Neural crest cell (in vitro differentiated cells): ENCODE measurements at regions not wholly inside any gene's neighbourhood (a gene's known extent, or its start where the extent isn't known, plus 50 kb on each side); places are given as distances from the start of the nearest gene placed in this dataset.
A peak's percentile ranks its signal among the peaks of the same experiment; 100 is the strongest.

Experiments
- DNase-seq: peaks from one replicate; pipeline ENCODE4 v3.0.0; 2021; ENCODE audit warnings: low read depth, mixed read lengths, low spot score
- H3K27ac Mint-ChIP-seq: one replicate; pipeline ENCODE4 v1.8.0; 2021; ENCODE audit warnings: mild to moderate bottlenecking, mixed read lengths; ENCODE audit not compliant: unreplicated experiment
- H3K27me3 Mint-ChIP-seq: 2 replicates; pipeline ENCODE4 v1.8.0; 2021; ENCODE audit warnings: low read depth, mild to moderate bottlenecking, mixed read lengths
- H3K36me3 Mint-ChIP-seq: 2 replicates; pipeline ENCODE4 v1.8.0; 2021; ENCODE audit warnings: low read depth, mild to moderate bottlenecking, mixed read lengths
- H3K4me1 Mint-ChIP-seq: 2 replicates; pipeline ENCODE4 v1.8.0; 2021; ENCODE audit warnings: mixed read lengths
- H3K4me3 Mint-ChIP-seq: one replicate; pipeline ENCODE4 v1.8.0; 2021; ENCODE audit warnings: mild to moderate bottlenecking, mixed read lengths
- H3K9me3 Mint-ChIP-seq: 2 replicates; pipeline ENCODE4 v1.8.0; 2021; ENCODE audit warnings: mixed read lengths
- CTCF ChIP-seq: fragments of 200-600 bp; sonication (generic); conservative IDR thresholded peaks from 2 replicates; pipeline ENCODE4 v1.5.0; 2021; ENCODE audit warnings: antibody characterized with exemption, mild to moderate bottlenecking

- no peaks in the 10 kb centered on the region for H3K27me3 Mint-ChIP-seq
- H3K27ac Mint-ChIP-seq: no peak overlapping the region
- no peak for TF ChIP-seq CTCF
- H3K4me1 Mint-ChIP-seq: peaks cover 28% of the 10 kb centered on the region
- H3K4me3 Mint-ChIP-seq: no peak overlapping the region
- H3K36me3 Mint-ChIP-seq: peaks cover 5% of the 10 kb centered on the region
- DNase-seq: no peak
- H3K9me3 Mint-ChIP-seq: peaks cover 3% of the 10 kb centered on the region
These were observed 88.5 kb upstream of the SOD1 start for GRCh38 chr21:31570824-31571566.

GRCh38 chr21:31566611-31567010, 92.9 kb upstream of the SOD1 start:
- DNase-seq: no peak
- no peak for TF ChIP-seq CTCF
- H3K9me3 Mint-ChIP-seq: no peaks in the 10 kb centered on the region
- peaks cover 34% of the 10 kb centered on the region for H3K4me1 Mint-ChIP-seq
- H3K36me3 Mint-ChIP-seq: no peaks in the 10 kb centered on the region
- H3K4me3 Mint-ChIP-seq: no peak overlapping the region
- H3K27ac Mint-ChIP-seq: no peak overlapping the region
- no peaks in the 10 kb centered on the region for H3K27me3 Mint-ChIP-seq

DNA sequence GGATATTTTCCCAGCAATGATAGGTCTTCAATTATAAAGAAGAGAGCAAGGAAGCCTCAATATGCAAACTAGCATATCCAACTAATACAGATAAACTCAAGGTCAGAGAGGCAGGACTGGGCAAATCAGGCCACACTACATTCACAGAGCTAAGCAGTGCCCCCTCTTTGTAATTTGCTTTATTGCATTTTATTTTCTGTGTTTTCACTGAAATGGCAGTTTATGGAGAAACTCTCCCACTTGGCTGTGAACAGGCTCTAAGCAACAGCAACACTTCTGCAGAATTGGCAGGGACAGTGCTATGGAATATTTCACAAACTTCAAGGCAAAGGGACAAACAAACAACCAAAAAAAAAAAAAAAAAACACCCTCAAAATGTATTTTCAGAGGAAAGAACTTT, 93.4 kb upstream of the SOD1 start:
- Mint-ChIP-seq H3K36me3 (no peaks in the 10 kb centered on the region), H3K4me3 (no peak overlapping the region), H3K27ac (no peak overlapping the region), H3K9me3 (no peaks in the 10 kb centered on the region), H3K27me3 (no peaks in the 10 kb centered on the region), H3K4me1 (peaks cover 32% of the 10 kb centered on the region)
- no peak for DNase-seq
- TF ChIP-seq CTCF: peak; percentile 20

DNA sequence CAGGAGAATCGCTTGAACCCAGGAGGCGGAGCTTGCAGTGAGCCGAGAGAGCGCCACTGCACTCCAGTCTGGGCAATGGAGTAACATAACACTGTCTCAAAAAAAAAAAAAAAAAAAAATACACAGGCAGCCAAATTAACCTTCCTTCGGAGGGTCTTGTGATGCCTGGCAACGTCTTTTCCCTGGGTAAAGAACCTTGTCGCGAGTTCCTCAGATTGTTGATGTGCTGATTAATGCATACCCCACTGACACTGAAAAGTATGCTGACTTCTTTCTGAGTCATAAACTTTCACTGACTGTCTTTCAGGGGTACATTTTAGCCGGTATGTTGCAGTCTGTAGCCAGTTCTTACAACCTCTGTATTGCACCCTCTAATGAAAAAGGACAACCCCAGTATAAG, 95.1 kb upstream of the SOD1 start:
- no peaks in the 10 kb centered on the region for H3K36me3 Mint-ChIP-seq
- H3K4me3 Mint-ChIP-seq: peak overlapping the region; percentile 61
- no peak for DNase-seq
- H3K9me3 Mint-ChIP-seq: no peaks in the 10 kb centered on the region
- peaks cover 37% of the 10 kb centered on the region for H3K4me1 Mint-ChIP-seq
- H3K27me3 Mint-ChIP-seq: no peaks in the 10 kb centered on the region
- no peak overlapping the region for H3K27ac Mint-ChIP-seq
- no peak for TF ChIP-seq CTCF

GRCh38 chr21:31560479-31560878, 99.0 kb upstream of the SOD1 start:
- Mint-ChIP-seq H3K4me3 (peak overlapping the region; percentile 89), H3K36me3 (no peaks in the 10 kb centered on the region), H3K4me1 (peaks cover 36% of the 10 kb centered on the region), H3K9me3 (no peaks in the 10 kb centered on the region), H3K27me3 (no peaks in the 10 kb centered on the region), H3K27ac (no peak overlapping the region)
- no peak for DNase-seq
- no peak for TF ChIP-seq CTCF
